Pancreas (tissue), 10 donors: ENCODE measurements at regions not wholly inside any gene's neighbourhood (a gene's known extent, or its start where the extent isn't known, plus 50 kb on each side); places are given as distances from the start of the nearest gene placed in this dataset.

ENCODE experiments used
- ATAC-seq, 4 donors: fragments of 200-7000 bp; cut with Tn5 transposase; one replicate each; pipeline versions ENCODE4 v1.8.0 to v1.9.1; 2020; ENCODE audit warnings: mild to moderate bottlenecking in 4 of 4, moderate library complexity in 4 of 4
- DNase-seq, 6 donors: peaks; one replicate each; pipeline ENCODE4 v3.0.0-alpha.2; 2020
- FAIRE-seq: peaks from 2 replicates; lab custom pipeline; 2012; peaks lifted over from hg19 to GRCh38; lab: Jason Lieb, UNC
- H3K27ac ChIP-seq, 4 donors: fragments of 200-600 bp; sonication (generic); 1 replicate in 3 of 4; 2 replicates in 1 of 4; pipeline versions ENCODE4 v1.5.0 to v1.8.0; 2020
- H3K27me3 ChIP-seq, 4 donors: fragments of 200-600 bp; one replicate each; pipeline ENCODE4 v1.8.0; 2021
- H3K36me3 ChIP-seq, 3 donors: fragments of 200-600 bp; sonication (generic) in 1 of 3; one replicate each; pipeline versions ENCODE4 v1.5.0 to v1.8.0; 2020 to 2021
- H3K4me1 ChIP-seq, 3 donors: fragments of 200-600 bp; one replicate each; pipeline ENCODE4 v1.8.0; 2021
- H3K4me3 ChIP-seq, 4 donors: fragments of 200-600 bp; sonication (generic) in 2 of 4; one replicate each; pipeline versions ENCODE4 v1.5.0 to v1.8.0; 2020 to 2021
- H3K9me3 ChIP-seq, 4 donors: fragments of 200-600 bp; one replicate each; pipeline ENCODE4 v1.8.0; 2021
- WGBS, 2 donors: extraction: QIAGEN DNeasy Blood & Tissue Kit; methylation state at CpG; one replicate each; pipeline ENCODE4 v1.1.7; 2013; 5-methylcytosine and 5-hydroxymethylcytosine counted together
- intact Hi-C, 3 donors: fragments of 100-400 bp; cut with DNase I; formaldehyde crosslinking; loops; one replicate each; pipeline versions ENCODE4 v1.11.1 to v1.14.2; 2022
- TF ChIP-seq, protein P1 (sequence below), 4 donors: fragments of 200-600 bp; sonication (generic) in 3 of 4; IDR thresholded peaks; one replicate each; pipeline versions ENCODE4 v1.5.0 to v1.8.0; 2021; ENCODE audit warnings: antibody characterized with exemption in 4 of 4
- donor health status: healthy with polysubstance abuse.
- donor health status: DM: no; HTN: no; CAD: no; lungs with moderate emphysema.
- donor health status: DM: no; HTN: no; CAD: no.
- donor health status: control.
- donor health status: control.
- donor health status: Bipolar disorder and iron deficiency.
- donor health status: DM: yes; HTN: yes; CAD: no.
- donor health status: DM: no; HTN: no; CAD: no.
- donor health status: DM: no; HTN: no; CAD: no.
- donor health status: DM: yes; HTN: yes; CAD: no.

- DNase-seq: no peak
- no peak overlapping the region for H3K4me3 ChIP-seq
- H3K27me3 ChIP-seq: no peaks in the 10 kb centered on the region
- H3K9me3 ChIP-seq: no peaks in the 10 kb centered on the region
- FAIRE-seq: no peak
- H3K36me3 ChIP-seq: no peaks in the 10 kb centered on the region
- 87 to 95% methylated on average over 2 of the region's 2 CpGs for WGBS, 2 donors
- intact Hi-C loops: no loop called here
- TF ChIP-seq, protein P1, sequence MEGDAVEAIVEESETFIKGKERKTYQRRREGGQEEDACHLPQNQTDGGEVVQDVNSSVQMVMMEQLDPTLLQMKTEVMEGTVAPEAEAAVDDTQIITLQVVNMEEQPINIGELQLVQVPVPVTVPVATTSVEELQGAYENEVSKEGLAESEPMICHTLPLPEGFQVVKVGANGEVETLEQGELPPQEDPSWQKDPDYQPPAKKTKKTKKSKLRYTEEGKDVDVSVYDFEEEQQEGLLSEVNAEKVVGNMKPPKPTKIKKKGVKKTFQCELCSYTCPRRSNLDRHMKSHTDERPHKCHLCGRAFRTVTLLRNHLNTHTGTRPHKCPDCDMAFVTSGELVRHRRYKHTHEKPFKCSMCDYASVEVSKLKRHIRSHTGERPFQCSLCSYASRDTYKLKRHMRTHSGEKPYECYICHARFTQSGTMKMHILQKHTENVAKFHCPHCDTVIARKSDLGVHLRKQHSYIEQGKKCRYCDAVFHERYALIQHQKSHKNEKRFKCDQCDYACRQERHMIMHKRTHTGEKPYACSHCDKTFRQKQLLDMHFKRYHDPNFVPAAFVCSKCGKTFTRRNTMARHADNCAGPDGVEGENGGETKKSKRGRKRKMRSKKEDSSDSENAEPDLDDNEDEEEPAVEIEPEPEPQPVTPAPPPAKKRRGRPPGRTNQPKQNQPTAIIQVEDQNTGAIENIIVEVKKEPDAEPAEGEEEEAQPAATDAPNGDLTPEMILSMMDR (IDR thresholded peaks at IDR 0.05): no peak
- no peak for ATAC-seq
- no peaks in the 10 kb centered on the region for H3K4me1 ChIP-seq
- no peak overlapping the region for H3K27ac ChIP-seq
Measured at GRCh38 chr10:118922972-118923371, 106.5 kb upstream of the NANOS1 start.

DNA sequence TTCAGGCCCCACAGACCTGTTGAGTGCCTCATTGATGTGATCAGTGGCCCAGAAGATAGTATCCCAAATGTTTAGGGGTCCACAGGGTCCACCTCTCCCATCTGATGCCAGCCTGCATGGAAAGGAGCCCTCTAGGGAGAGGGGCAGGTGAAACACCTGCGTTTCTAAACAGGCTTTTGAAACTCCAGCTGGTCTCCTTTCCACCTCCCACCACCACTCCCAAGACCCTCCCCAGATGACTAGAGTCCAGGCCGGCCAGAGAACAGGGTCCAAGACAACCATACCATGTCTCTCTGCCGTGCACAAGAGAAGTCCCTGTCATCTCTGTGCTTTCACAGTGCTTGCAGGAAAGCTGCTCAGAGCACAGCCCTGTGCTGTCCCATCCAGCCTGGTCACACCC, 105.0 kb upstream of the NANOS1 start:
- WGBS, 2 donors: 47 to 63% methylated on average over 3 of the region's 3 CpGs
- no peak for DNase-seq
- TF ChIP-seq, protein P1 (IDR thresholded peaks at IDR 0.05): no peak
- no peaks in the 10 kb centered on the region for H3K9me3 ChIP-seq
- H3K27ac ChIP-seq: no peak overlapping the region
- H3K4me3 ChIP-seq: no peak overlapping the region
- no peaks in the 10 kb centered on the region for H3K4me1 ChIP-seq
- intact Hi-C loops: no loop called here
- no peak for ATAC-seq
- FAIRE-seq: no peak
- H3K27me3 ChIP-seq: no peaks in the 10 kb centered on the region
- H3K36me3 ChIP-seq: no peaks in the 10 kb centered on the region

- intact Hi-C loops: no loop called here
- no peak for DNase-seq
- Histone ChIP-seq H3K9me3 (no peaks in the 10 kb centered on the region), H3K27me3 (no peaks in the 10 kb centered on the region), H3K4me1 (no peaks in the 10 kb centered on the region), H3K4me3 (no peak overlapping the region), H3K27ac (no peak overlapping the region), H3K36me3 (no peaks in the 10 kb centered on the region)
- WGBS, 2 donors: 84 to 85% methylated on average over 8 of the region's 8 CpGs
- TF ChIP-seq, protein P1 (IDR thresholded peaks at IDR 0.05): no peak
- FAIRE-seq: no peak
- no peak for ATAC-seq
Measured at GRCh38 chr10:118925404-118926071, 104.0 kb upstream of the NANOS1 start.

DNA sequence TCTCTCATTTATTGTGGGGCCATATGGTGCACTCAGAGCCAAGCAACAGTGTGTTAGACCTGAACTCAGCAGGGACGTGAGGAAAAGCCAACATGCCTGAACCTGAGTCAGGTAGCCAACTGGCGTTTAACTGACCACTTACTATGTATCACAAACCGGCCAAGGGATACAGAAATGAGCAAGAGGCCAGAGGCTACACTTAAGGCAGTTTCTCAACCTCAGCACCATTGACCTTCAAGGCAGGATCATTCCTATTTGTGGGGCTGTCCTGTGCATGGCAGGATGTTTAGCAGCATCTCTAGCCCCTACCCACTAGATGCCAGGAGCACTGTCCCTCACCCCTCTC, 103.5 kb upstream of the NANOS1 start:
- ATAC-seq: no peak
- no peaks in the 10 kb centered on the region for H3K4me1 ChIP-seq
- WGBS, 2 donors: 66 to 67% methylated on average over 3 of the region's 3 CpGs
- intact Hi-C loops: no loop called here
- no peaks in the 10 kb centered on the region for H3K27me3 ChIP-seq
- TF ChIP-seq, protein P1 (IDR thresholded peaks at IDR 0.05): no peak
- peaks cover 0 to 1% (median 0%) of the 10 kb centered on the region in 4 donors for H3K9me3 ChIP-seq
- no peak overlapping the region for H3K4me3 ChIP-seq
- FAIRE-seq: no peak
- H3K27ac ChIP-seq: no peak overlapping the region
- no peak for DNase-seq
- H3K36me3 ChIP-seq: no peaks in the 10 kb centered on the region

GRCh38 chr10:118926441-118926840, 103.1 kb upstream of the NANOS1 start:
- FAIRE-seq: no peak
- peaks cover 0 to 4% (median 0%) of the 10 kb centered on the region in 4 donors for H3K9me3 ChIP-seq
- H3K4me3 ChIP-seq: no peak overlapping the region
- 78 to 85% methylated on average over 6 of the region's 6 CpGs for WGBS, 2 donors
- H3K27ac ChIP-seq: no peak overlapping the region
- TF ChIP-seq, protein P1 (IDR thresholded peaks at IDR 0.05): no peak
- H3K4me1 ChIP-seq: no peaks in the 10 kb centered on the region
- no peaks in the 10 kb centered on the region for H3K36me3 ChIP-seq
- no peak for ATAC-seq
- no peak for DNase-seq
- intact Hi-C loops: no loop called here
- H3K27me3 ChIP-seq: no peaks in the 10 kb centered on the region
